ENCODE measurements at regions not wholly inside any gene's neighbourhood (a gene's known extent, or its start where the extent isn't known, plus 50 kb on each side); places are given as distances from the start of the nearest gene placed in this dataset.

GRCh38 chr18:75644871-75645270, 217.4 kb upstream of the SMIM21 start:
- no peak for DNase-seq

- no peak for DNase-seq
Observed at GRCh38 chr18:75643083-75643482, 215.6 kb upstream of the SMIM21 start.

- DNase-seq = no peak
Observed at GRCh38 chr18:75639472-75639831, 211.9 kb upstream of the SMIM21 start.

- DNase-seq = peak; percentile 37
Observed at GRCh38 chr18:75638776-75639471, 211.4 kb upstream of the SMIM21 start.

GRCh38 chr18:75638223-75638775, 210.8 kb upstream of the SMIM21 start:
- no peak for DNase-seq

GRCh38 chr18:75635096-75635495, 207.6 kb upstream of the SMIM21 start:
- peak; percentile 27 for DNase-seq

- no peak for DNase-seq
Observed at GRCh38 chr18:75625966-75626365, 198.5 kb upstream of the SMIM21 start.

- DNase-seq = no peak
Observed at GRCh38 chr18:75624869-75625268, 197.4 kb upstream of the SMIM21 start.

- DNase-seq = no peak
Observed at GRCh38 chr18:75621818-75622217, 194.3 kb upstream of the SMIM21 start.

GRCh38 chr18:75618146-75618545, 190.6 kb upstream of the SMIM21 start:
- no peak for DNase-seq

GRCh38 chr18:75612456-75612855, 185.0 kb upstream of the SMIM21 start:
- DNase-seq = no peak

- no peak for DNase-seq
Observed at GRCh38 chr18:75607701-75608100, 180.2 kb upstream of the SMIM21 start.

- peak; percentile 8 for DNase-seq
Observed at GRCh38 chr18:75592527-75592926, 165.0 kb upstream of the SMIM21 start.

GRCh38 chr18:75588412-75588811, 160.9 kb upstream of the SMIM21 start:
- DNase-seq = no peak

- no peak for DNase-seq
Observed at GRCh38 chr18:75587131-75587530, 159.6 kb upstream of the SMIM21 start.

- no peak for DNase-seq
Observed at GRCh38 chr18:75586130-75586889, 158.8 kb upstream of the SMIM21 start.

GRCh38 chr18:75582940-75583339, 155.4 kb upstream of the SMIM21 start:
- DNase-seq = no peak

GRCh38 chr18:75582406-75582821, 154.9 kb upstream of the SMIM21 start:
- no peak for DNase-seq

- DNase-seq = no peak
Observed at GRCh38 chr18:75581336-75582131, 154.0 kb upstream of the SMIM21 start.

- no peak for DNase-seq
Observed at GRCh38 chr18:75574187-75574586, 146.7 kb upstream of the SMIM21 start.

- no peak for DNase-seq
Observed at GRCh38 chr18:75563150-75563549, 135.6 kb upstream of the SMIM21 start.

- DNase-seq = no peak
Observed at GRCh38 chr18:75562216-75562615, 134.7 kb upstream of the SMIM21 start.

GRCh38 chr18:75558790-75559189, 131.3 kb upstream of the SMIM21 start:
- no peak for DNase-seq

Measured in COR-L47 (cell line).